WTC11 (cell line): ENCODE measurements at regions not wholly inside any gene's neighbourhood (a gene's known extent, or its start where the extent isn't known, plus 50 kb on each side); places are given as distances from the start of the nearest gene placed in this dataset.

Source experiments
- ATAC-seq: fragments of 200-7000 bp; cut with Tn5 transposase; 2 replicates; pipeline ENCODE4 v1.10.0; 2021; ENCODE audit warnings: mild to moderate bottlenecking, moderate library complexity
- CTCF ChIA-PET: fragments of 300-600 bp; sonication (Branson Sonifier 250); formaldehyde crosslinking; loops from one replicate; lab custom pipeline; 2021; ENCODE audit warnings: antibody characterized with exemption; lab: Charles Lee
- POLR2A ChIA-PET: fragments of 350-600 bp; sonication (Branson Sonifier 250); formaldehyde crosslinking; loops from one replicate; lab custom pipeline; 2021; ENCODE audit warnings: antibody characterized with exemption; lab: Charles Lee
- DNase-seq: peaks from one replicate; pipeline ENCODE4 v3.0.0; 2021; ENCODE audit warnings: low spot score
- H3K27ac Mint-ChIP-seq: 2 replicates; pipeline ENCODE4 v1.8.0; 2021; ENCODE audit warnings: mixed read lengths
- H3K27me3 Mint-ChIP-seq: 2 replicates; pipeline ENCODE4 v1.8.0; 2021; ENCODE audit warnings: low read depth, mild to moderate bottlenecking, moderate library complexity, mixed read lengths
- H3K36me3 Mint-ChIP-seq: 2 replicates; pipeline ENCODE4 v1.8.0; 2021; ENCODE audit warnings: mixed read lengths
- H3K4me1 Mint-ChIP-seq: 2 replicates; pipeline ENCODE4 v1.8.0; 2022; ENCODE audit warnings: mixed read lengths
- H3K4me3 Mint-ChIP-seq: 2 replicates; pipeline ENCODE4 v1.8.0; 2021; ENCODE audit warnings: mild to moderate bottlenecking, moderate library complexity, mixed read lengths
- H3K9me3 Mint-ChIP-seq: 2 replicates; pipeline ENCODE4 v1.8.0; 2021; ENCODE audit warnings: mixed read lengths
- GABPB1 ChIP-seq: sonication (generic); formaldehyde crosslinking; IDR thresholded peaks from 2 replicates; pipeline ENCODE4 v1.8.1; 2023; ENCODE audit warnings: mild to moderate bottlenecking, missing genetic modification reagents
- HMGA2 ChIP-seq: fragments of 250-450 bp; sonication (Bioruptor Pico); IDR thresholded peaks from 2 replicates; pipeline ENCODE4 v1.4.0; 2021; ENCODE audit warnings: mild to moderate bottlenecking, moderate library complexity
- JAZF1 ChIP-seq: fragments of 250-450 bp; sonication (Bioruptor Pico); IDR thresholded peaks from 2 replicates; pipeline ENCODE4 v1.9.0; 2021; ENCODE audit warnings: moderate library complexity, mild to moderate bottlenecking, inconsistent platforms
- NR3C1 ChIP-seq: sonication (generic); formaldehyde crosslinking; conservative IDR thresholded peaks from 2 replicates; pipeline ENCODE4 v1.8.1; 2023; ENCODE audit warnings: low read depth, mild to moderate bottlenecking, missing genetic modification reagents
- PRDM15 ChIP-seq: sonication (generic); formaldehyde crosslinking; IDR thresholded peaks from 2 replicates; pipeline ENCODE4 v1.8.0; 2022; ENCODE audit warnings: missing genetic modification reagents
- ZNF396 ChIP-seq: fragments of 250-450 bp; sonication (Bioruptor Pico); IDR thresholded peaks from 2 replicates; pipeline ENCODE4 v1.8.0; 2021; ENCODE audit warnings: mild to moderate bottlenecking, moderate library complexity, borderline replicate concordance
- ZNF532 ChIP-seq: fragments of 250-450 bp; sonication (Bioruptor Pico); IDR thresholded peaks from 2 replicates; pipeline ENCODE4 v1.9.0; 2021; ENCODE audit warnings: mild to moderate bottlenecking, borderline replicate concordance
- ZSCAN18 ChIP-seq: fragments of 250-450 bp; sonication (Bioruptor Pico); IDR thresholded peaks from 2 replicates; pipeline ENCODE4 v2.1.2; 2022; ENCODE audit warnings: mild to moderate bottlenecking, moderate library complexity

GRCh38 chr2:181281206-181281832 is 175.9 kb upstream of the ITGA4 start:
- DNase-seq: no peak
- Mint-ChIP-seq H3K27ac (no peak overlapping the region), H3K27me3 (no peaks in the 10 kb centered on the region), H3K9me3 (no peaks in the 10 kb centered on the region), H3K4me1 (no peaks in the 10 kb centered on the region)
- POLR2A ChIA-PET: no interaction called here
- CTCF ChIA-PET: no interaction called here
- TF ChIP-seq HMGA2 (CRISPR knock-in tag) (no peak), PRDM15 (CRISPR knock-in tag) (no peak), JAZF1 (no peak)
- TF ChIP-seq, all 79 proteins: peak for 0
- no peaks in the 10 kb centered on the region for H3K36me3 Mint-ChIP-seq
- no peak overlapping the region for H3K4me3 Mint-ChIP-seq
- ATAC-seq: no peak

- no peak overlapping the region for H3K27ac Mint-ChIP-seq
Measured at GRCh38 chr2:181285116-181285515, 172.1 kb upstream of the ITGA4 start.

More at GRCh38 chr2:181285116-181285515, 172.1 kb upstream of the ITGA4 start:
- no peaks in the 10 kb centered on the region for H3K27me3 Mint-ChIP-seq
- POLR2A ChIA-PET: no interaction called here
- no peaks in the 10 kb centered on the region for H3K4me1 Mint-ChIP-seq
- ATAC-seq: no peak
- TF ChIP-seq NR3C1 (CRISPR knock-in tag): no peak
- no peak for TF ChIP-seq ZNF396
- no peak for TF ChIP-seq ZSCAN18 (CRISPR knock-in tag)
- no peak for TF ChIP-seq ZNF532 (CRISPR knock-in tag)
- no peak for TF ChIP-seq GABPB1
- TF ChIP-seq, all 79 proteins: peak for 0
- CTCF ChIA-PET: no interaction called here
- no peaks in the 10 kb centered on the region for H3K36me3 Mint-ChIP-seq
- no peak for DNase-seq
- H3K9me3 Mint-ChIP-seq: no peaks in the 10 kb centered on the region
- H3K4me3 Mint-ChIP-seq: no peak overlapping the region
